HG03565 (cell line): ENCODE measurements at regions not wholly inside any gene's neighbourhood (a gene's known extent, or its start where the extent isn't known, plus 50 kb on each side); places are given as distances from the start of the nearest gene placed in this dataset.
"Not testable (repeated sequence)": the region's sequence is repeated elsewhere in the genome, so short reads cannot be mapped to it uniquely, and the experiment has no call there.

Experiments used
- ATAC-seq: cut with Tn5 transposase; IDR thresholded peaks from one replicate; pipeline ENCODE4 v1.9.1; 2021; ENCODE audit warnings: mild to moderate bottlenecking, moderate library complexity; ENCODE audit not compliant: unreplicated experiment

- no peak for ATAC-seq
These were observed 114.2 kb upstream of the LY86 start for GRCh38 chr6:6474170-6474920.

- no peak for ATAC-seq
These were observed 108.7 kb upstream of the LY86 start for GRCh38 chr6:6479785-6480184.

- no peak for ATAC-seq
These were observed 106.3 kb upstream of the LY86 start for GRCh38 chr6:6482256-6482655.

DNA sequence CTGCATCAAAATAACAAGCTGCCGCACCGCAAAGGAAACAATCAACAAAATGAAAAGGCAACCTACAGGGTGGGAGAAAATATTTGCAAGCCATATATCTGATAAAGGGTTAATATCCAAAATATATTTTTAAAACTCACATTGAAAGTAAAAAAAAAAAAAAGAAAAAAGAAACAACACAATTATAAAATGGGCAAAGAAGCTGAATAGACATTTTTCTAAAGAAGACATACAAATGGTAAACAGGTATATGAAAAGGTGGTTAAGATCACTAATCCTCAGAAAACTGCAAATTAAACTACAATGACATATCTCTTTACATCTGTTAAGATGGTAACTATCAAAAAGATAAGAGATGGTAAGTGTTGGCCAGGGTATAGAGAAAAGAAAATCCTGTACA is 105.4 kb upstream of the LY86 start:
- no peak for ATAC-seq

GRCh38 chr6:6483733-6484132 is 104.8 kb upstream of the LY86 start:
- ATAC-seq, result no peak

DNA sequence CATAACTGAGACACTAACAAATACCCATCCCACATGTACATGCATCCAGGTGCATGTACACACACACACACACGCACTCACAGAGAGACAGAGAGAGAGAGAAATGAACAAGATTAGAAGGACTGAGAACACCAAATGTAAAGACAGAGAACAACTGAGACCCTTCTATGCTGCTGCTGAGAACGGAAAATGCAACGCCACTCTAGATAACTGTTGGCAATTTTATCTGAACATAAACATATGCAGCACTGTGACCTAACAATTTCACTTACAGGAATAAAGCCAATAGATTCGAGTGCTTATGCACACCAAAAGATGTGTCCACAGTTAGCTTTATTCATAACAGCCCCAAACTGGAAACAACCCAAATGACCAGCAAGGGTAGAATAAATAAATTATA is 103.8 kb upstream of the LY86 start:
- no peak for ATAC-seq

- no peak for ATAC-seq
These were observed 101.9 kb upstream of the LY86 start for GRCh38 chr6:6486595-6486994.

GRCh38 chr6:6491761-6492160 is 96.8 kb upstream of the LY86 start:
- no peak for ATAC-seq

DNA sequence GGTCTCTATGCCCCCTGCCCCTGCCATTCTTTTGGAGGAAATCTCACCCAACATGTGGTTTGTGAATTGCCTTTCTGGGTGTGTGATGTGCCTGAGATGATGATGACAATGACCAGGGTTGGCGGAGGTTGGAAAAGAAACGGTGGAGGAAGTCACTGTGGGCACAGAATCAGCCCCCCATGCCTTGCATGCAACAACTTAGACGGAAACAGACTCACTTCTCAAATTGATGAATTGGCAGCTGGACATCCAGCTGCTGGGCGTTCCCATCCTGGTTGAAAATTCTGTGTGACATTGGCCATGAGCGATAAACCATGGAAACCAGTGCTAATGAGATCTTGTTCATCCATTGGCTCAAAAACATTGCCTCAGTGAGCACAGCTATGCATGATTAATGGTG is 95.8 kb upstream of the LY86 start:
- no peak for ATAC-seq

GRCh38 chr6:6494139-6494538 is 94.4 kb upstream of the LY86 start:
- ATAC-seq, result not testable (repeated sequence)

DNA sequence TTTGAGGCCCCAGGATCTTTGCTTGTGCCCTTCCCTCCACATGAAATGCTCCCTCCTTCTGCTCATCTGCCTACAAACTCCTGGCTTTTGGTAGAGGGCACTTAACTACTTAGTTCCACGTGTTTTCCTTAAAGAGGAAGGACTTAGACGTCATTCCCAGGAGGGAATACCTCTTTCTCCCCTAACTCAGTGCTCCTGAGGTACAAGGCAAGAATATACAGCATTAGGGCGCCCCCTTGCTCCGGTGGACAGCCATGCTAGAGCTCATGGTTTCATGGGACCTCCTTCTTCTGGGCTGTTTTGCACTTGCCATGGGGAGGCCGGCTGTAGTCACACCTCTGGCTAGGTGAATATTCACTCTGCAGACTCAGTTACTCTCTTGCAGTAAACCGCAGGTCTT is 93.8 kb upstream of the LY86 start:
- no peak for ATAC-seq

DNA sequence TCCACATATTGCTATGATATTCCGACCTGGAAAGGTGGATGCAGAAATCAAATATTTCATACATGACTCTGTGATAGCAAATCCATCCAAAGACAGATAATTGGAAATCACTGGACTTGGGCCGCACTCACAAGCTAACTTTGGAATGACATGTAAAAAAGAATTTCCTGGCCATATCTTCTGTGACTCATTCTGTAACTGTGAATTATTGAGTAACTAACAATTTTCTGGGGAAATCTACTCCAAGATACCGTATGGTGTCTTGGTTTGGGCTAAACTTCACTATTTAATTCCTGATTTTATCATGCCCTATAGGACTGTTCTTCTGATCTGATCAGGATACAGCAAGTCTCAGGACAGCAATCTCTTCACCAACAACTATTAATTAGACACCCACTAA is 92.7 kb upstream of the LY86 start:
- no peak for ATAC-seq

DNA sequence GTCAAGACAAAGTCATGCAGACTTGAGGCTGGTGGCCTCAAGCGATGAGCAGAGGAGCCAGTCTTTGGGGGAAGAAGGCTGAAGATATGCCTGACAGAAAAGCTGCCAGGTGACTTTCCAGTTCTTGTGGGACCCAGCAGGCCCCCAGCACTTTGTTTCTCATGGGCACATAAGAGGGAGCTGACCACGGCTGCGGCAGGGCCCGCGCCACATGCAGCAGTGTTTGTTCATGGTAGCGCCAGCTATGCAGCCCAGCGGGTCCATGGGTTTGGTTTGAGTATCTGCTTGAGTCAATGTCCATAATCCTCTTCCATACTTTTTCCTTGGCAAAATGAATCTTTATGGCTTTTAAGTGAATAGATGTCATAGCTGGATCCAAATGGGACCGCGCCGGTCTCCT is 91.0 kb upstream of the LY86 start:
- no peak for ATAC-seq

GRCh38 chr6:6497976-6498375 is 90.5 kb upstream of the LY86 start:
- ATAC-seq, result no peak

GRCh38 chr6:6503191-6503590 is 85.3 kb upstream of the LY86 start:
- ATAC-seq, result no peak

DNA sequence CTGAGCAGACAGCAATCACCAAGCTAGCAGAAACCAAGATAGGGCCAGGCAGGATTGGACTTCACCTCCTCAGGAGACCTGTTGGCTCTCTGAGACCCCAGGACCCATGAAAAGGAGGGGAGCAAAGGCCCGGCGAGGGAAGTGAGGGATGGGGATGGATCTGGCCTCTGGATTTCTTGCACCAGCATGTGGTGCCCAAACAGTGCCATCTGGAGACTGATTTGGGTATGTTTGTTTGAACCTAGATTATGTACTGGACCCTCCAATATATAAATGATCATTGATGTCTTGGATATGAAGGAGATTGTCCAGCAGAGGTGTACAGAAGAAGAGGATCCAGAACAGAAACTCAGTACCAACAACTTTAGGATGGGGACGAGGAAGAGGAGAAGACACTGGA is 83.4 kb upstream of the LY86 start:
- no peak for ATAC-seq

DNA sequence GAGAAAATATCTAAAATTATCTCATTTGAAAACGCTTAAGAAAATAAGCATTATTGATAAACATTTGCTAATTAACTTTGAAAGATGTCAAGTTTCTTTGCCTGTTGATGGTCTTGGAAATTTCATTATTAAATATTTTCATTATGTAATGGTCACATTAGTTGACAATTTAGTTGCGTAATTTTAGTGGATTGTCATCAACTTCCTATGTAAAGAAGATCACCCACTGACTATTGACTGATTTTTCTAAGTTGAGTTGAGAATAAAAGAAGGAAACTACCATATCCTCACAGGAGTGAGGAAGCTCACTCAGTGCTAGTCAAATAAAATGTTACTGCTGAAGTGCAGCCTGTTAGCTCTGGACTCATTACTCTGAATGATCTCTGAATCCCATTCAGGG is 79.9 kb upstream of the LY86 start:
- ATAC-seq, result no peak

GRCh38 chr6:6509284-6509683 is 79.2 kb upstream of the LY86 start:
- ATAC-seq, result no peak

GRCh38 chr6:6512711-6513110 is 75.8 kb upstream of the LY86 start:
- no peak for ATAC-seq

- peak; percentile 76 for ATAC-seq
These were observed 72.6 kb upstream of the LY86 start for GRCh38 chr6:6515691-6516607.

- ATAC-seq, result no peak
These were observed 71.7 kb upstream of the LY86 start for GRCh38 chr6:6516666-6517458.
